ENCODE measurements at regions not wholly inside any gene's neighbourhood (a gene's known extent, or its start where the extent isn't known, plus 50 kb on each side); places are given as distances from the start of the nearest gene placed in this dataset.

DNA sequence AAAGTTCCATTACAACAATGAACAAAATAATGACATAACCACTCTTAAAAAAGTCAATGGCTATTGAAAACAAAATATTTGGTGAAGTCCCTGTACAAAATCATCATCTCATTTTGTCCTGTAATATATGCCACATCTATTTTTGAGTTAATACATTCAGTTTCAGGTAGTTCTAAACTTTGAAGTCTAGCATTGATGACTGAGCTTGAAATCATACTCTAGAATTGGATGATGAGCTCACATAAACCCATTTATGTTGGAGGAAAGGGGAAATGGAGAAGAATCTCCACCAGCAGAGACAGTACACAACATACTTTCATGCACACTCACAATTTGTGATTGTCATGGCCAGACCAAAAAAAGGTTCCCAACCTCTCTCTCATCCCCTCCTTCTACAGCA lies 371.1 kb upstream of the NR3C2 start:
- DNase-seq, result no peak
- Histone ChIP-seq H3K4me3 (ENCODE audit: low read depth, low read length) (no peak overlapping the region), H3K27ac (no peak overlapping the region), H3K27me3 (ENCODE audit: insufficient read depth, low read depth, severe bottlenecking) (no peaks in the 10 kb centered on the region), H3K36me3 (no peaks in the 10 kb centered on the region), H3K9me3 (ENCODE audit: severe bottlenecking) (no peaks in the 10 kb centered on the region)
- TF ChIP-seq, protein P1, sequence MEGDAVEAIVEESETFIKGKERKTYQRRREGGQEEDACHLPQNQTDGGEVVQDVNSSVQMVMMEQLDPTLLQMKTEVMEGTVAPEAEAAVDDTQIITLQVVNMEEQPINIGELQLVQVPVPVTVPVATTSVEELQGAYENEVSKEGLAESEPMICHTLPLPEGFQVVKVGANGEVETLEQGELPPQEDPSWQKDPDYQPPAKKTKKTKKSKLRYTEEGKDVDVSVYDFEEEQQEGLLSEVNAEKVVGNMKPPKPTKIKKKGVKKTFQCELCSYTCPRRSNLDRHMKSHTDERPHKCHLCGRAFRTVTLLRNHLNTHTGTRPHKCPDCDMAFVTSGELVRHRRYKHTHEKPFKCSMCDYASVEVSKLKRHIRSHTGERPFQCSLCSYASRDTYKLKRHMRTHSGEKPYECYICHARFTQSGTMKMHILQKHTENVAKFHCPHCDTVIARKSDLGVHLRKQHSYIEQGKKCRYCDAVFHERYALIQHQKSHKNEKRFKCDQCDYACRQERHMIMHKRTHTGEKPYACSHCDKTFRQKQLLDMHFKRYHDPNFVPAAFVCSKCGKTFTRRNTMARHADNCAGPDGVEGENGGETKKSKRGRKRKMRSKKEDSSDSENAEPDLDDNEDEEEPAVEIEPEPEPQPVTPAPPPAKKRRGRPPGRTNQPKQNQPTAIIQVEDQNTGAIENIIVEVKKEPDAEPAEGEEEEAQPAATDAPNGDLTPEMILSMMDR (IDR thresholded peaks at IDR 0.05; ENCODE audit: low read depth, low read length), result no peak

DNA sequence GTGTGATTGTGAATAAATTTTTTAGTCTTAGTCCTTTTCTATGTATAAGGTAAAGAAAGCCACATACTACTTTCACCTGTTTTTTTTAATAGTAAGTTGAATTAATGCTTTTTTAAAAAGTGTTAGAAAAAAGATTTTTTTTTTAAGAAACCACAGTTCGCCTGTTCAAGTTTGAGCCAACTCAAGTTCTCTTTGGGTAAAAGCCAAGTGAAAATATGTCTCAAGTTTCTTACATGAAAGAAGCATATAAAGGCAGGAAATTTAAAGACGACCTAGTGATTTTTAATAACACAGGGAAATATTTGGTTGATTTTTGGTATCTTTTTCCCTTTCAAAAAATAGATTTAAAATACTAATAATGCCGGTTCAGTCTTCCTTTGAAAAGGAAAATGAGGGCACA lies 369.9 kb upstream of the NR3C2 start:
- H3K27me3 ChIP-seq (ENCODE audit: insufficient read depth, low read depth, severe bottlenecking), result no peaks in the 10 kb centered on the region
- no peak overlapping the region for H3K27ac ChIP-seq
- H3K9me3 ChIP-seq (ENCODE audit: severe bottlenecking), result no peaks in the 10 kb centered on the region
- H3K36me3 ChIP-seq, result no peaks in the 10 kb centered on the region
- TF ChIP-seq, protein P1 (IDR thresholded peaks at IDR 0.05; ENCODE audit: low read depth, low read length), result no peak
- H3K4me3 ChIP-seq (ENCODE audit: low read depth, low read length), result no peak overlapping the region
- no peak for DNase-seq

DNA sequence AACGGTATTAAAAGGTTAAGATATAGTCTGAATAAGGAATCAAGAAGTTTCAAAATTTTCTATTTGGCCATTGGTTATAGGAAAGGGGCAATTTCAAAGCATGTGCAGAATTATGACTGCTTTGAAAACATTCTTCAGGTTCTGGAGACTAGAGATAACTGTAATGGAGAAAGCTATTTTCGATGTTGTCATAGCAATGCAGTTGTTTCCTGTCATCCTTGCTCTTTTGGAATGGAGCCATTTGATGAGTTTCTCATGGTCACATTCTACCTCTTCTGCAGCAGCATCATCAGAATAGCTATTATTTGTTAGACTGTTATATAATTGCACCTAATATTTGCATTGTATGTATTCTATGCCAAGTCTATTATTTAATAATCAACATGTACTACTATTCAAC lies 368.2 kb upstream of the NR3C2 start:
- no peaks in the 10 kb centered on the region for H3K9me3 ChIP-seq (ENCODE audit: severe bottlenecking)

DNA sequence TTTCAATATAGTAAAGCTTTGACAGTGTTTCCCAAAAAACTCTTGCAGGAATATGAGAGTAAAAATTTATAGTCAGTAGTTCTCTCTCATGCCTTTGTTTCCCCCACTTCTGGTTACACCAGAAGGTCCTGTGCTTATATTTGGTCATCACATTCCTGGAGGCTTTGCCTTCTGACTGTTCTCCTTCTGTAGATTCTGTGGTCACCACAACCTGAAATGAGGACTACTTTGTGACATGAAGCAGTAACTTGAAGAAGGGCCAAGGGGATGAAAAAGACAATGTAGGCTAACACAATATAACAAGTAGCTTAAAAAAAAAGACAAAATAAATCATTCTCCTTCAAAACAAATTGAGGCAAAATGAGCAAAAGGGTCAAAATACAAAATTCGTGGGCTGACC lies 366.2 kb upstream of the NR3C2 start:
- TF ChIP-seq, protein P1 (IDR thresholded peaks at IDR 0.05; ENCODE audit: low read depth, low read length), result no peak
- Histone ChIP-seq H3K27ac (no peak overlapping the region), H3K36me3 (no peaks in the 10 kb centered on the region), H3K9me3 (ENCODE audit: severe bottlenecking) (no peaks in the 10 kb centered on the region), H3K4me3 (ENCODE audit: low read depth, low read length) (no peak overlapping the region), H3K27me3 (ENCODE audit: insufficient read depth, low read depth, severe bottlenecking) (no peaks in the 10 kb centered on the region)
- DNase-seq, result no peak

More for the DNA sequence above, 368.2 kb upstream of the NR3C2 start:
- TF ChIP-seq, protein P1 (IDR thresholded peaks at IDR 0.05; ENCODE audit: low read depth, low read length), result no peak
- DNase-seq, result no peak
- Histone ChIP-seq H3K4me3 (ENCODE audit: low read depth, low read length) (no peak overlapping the region), H3K36me3 (no peaks in the 10 kb centered on the region), H3K27me3 (ENCODE audit: insufficient read depth, low read depth, severe bottlenecking) (no peaks in the 10 kb centered on the region), H3K27ac (no peak overlapping the region)

DNA sequence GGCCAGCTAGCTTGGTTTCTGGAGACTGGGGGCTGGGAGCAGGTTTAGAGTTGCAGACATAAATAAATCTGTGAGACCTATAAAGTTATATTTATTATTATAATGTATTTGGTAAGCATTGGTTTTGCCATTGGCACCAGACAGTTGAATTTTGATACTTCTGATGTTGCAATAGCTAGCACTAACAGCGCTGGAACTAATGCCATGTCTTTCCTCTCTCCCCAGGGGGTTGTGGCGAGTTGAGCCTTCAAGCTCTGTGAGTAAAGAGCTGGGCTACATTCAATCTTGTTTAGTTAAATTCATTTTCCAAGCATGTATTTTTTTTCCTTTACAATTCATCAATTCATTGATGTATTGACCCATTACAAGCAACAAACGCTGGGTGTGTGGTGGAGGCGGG lies 358.7 kb upstream of the NR3C2 start:
- Histone ChIP-seq H3K27ac (no peak overlapping the region), H3K9me3 (ENCODE audit: severe bottlenecking) (no peaks in the 10 kb centered on the region), H3K4me3 (ENCODE audit: low read depth, low read length) (no peak overlapping the region), H3K27me3 (ENCODE audit: insufficient read depth, low read depth, severe bottlenecking) (no peaks in the 10 kb centered on the region), H3K36me3 (no peaks in the 10 kb centered on the region)
- no peak for DNase-seq
- TF ChIP-seq, protein P1 (IDR thresholded peaks at IDR 0.05; ENCODE audit: low read depth, low read length), result no peak

DNA sequence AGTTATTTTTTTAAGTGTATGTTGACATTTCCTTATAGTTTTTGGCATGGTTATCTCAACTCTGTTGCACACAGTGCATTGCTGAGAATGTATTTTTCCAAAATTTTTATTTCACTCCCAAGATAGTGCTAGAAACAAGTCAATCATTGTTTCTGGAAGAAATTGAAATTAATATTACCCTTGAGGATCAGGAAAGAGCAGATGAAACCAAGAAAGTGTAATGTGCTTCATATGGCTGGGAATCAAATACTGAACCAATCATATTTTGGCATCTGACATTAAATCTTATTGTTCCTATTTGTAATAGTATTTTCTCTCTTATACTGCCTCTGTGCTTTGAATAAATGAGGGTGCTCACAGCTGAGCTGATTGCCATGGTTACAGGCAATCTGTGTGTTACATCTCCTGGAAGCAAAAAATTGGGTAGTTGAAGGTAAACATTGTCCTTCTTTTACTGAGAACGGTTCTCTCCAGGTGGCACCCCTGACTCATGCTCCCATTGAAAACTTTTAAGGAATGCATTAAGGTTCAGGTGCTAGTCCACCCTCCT lies 358.2 kb upstream of the NR3C2 start:
- H3K4me3 ChIP-seq (ENCODE audit: low read depth, low read length), result no peak overlapping the region
- no peaks in the 10 kb centered on the region for H3K27me3 ChIP-seq (ENCODE audit: insufficient read depth, low read depth, severe bottlenecking)
- no peak overlapping the region for H3K27ac ChIP-seq
- TF ChIP-seq, protein P1 (IDR thresholded peaks at IDR 0.05; ENCODE audit: low read depth, low read length), result no peak
- no peaks in the 10 kb centered on the region for H3K36me3 ChIP-seq
- DNase-seq, result no peak
- H3K9me3 ChIP-seq (ENCODE audit: severe bottlenecking), result no peaks in the 10 kb centered on the region

All from WERI-Rb-1 (cell line).